ENCODE measurements at regions not wholly inside any gene's neighbourhood (a gene's known extent, or its start where the extent isn't known, plus 50 kb on each side); places are given as distances from the start of the nearest gene placed in this dataset.

DNA sequence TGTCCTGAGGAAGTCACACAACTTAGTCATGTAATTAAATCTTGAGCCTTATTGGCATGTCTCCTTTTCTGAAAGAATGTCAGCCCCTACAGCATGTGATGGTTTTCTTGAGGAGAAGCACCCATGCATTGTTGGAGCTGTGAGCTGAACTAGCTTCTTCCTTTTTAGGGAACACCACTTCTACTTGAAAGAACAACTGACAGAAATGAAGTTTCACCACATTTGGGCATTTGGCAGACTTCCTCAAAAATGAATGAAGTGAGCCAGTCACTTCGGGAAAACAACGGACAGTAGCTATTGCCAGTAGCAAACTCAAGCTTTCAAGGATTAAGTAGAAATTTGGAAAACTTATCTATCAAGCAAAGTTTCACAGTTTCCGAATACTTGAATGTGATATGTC is 1351.3 kb downstream of the EFNB2 start:
- no peaks in the 10 kb centered on the region for H3K36me3 ChIP-seq (ENCODE audit: insufficient read depth, low read length)
- no peaks in the 10 kb centered on the region for H3K9me3 ChIP-seq (ENCODE audit: low read depth, low read length)
- no peak overlapping the region for H3K9ac ChIP-seq (ENCODE audit: insufficient read length)
- H3K27ac ChIP-seq, result no peak overlapping the region
- DNase-seq (ENCODE audit: low read depth, low spot score), result no peak
- TF ChIP-seq POLR2AphosphoS5 (IDR thresholded peaks at IDR 0.05; ENCODE audit: borderline replicate concordance, low read depth, low read length) (no peak), FOXP2 (optimal IDR thresholded peaks at IDR 0.05; ENCODE audit: control extremely low read depth, extremely low read length, insufficient read depth) (no peak), EZH2 (IDR thresholded peaks at IDR 0.05) (no peak)
- H3K4me3 ChIP-seq, result no peak overlapping the region

DNA sequence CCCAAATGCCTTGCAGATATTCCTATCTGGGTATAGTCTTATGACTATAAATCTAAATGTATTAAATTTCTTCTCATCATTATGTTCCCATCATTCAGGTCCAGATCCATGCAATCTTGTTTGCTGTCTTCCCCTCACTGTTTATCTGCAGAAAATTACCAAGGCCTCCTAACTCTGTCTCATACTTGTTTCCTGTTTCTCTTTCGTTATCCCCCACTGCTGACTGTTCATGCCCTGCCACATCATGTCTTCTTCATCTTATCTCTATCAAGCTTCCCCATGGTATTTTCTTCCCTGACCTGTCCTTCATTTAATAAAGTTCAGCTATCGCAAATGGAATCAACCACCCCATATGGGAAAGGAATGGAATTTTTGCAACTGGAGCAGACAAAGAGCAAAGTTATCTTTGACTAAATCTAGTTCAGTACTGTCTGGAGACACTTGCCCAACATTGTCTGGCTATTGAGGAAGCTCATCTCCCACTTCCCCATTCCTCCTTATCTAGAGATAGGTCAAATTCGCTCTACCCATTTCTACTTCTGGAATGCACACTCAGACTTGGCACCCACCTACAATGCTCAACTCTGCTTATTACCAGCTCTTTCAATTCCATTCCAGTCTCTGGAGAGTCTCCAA is 1358.1 kb downstream of the EFNB2 start:
- no peak overlapping the region for H3K4me3 ChIP-seq
- no peak overlapping the region for H3K9ac ChIP-seq (ENCODE audit: insufficient read length)
- H3K9me3 ChIP-seq (ENCODE audit: low read depth, low read length), result no peaks in the 10 kb centered on the region
- TF ChIP-seq FOXP2 (optimal IDR thresholded peaks at IDR 0.05; ENCODE audit: control extremely low read depth, extremely low read length, insufficient read depth) (no peak), EZH2 (IDR thresholded peaks at IDR 0.05) (no peak), POLR2AphosphoS5 (IDR thresholded peaks at IDR 0.05; ENCODE audit: borderline replicate concordance, low read depth, low read length) (no peak)
- no peak for DNase-seq (ENCODE audit: low read depth, low spot score)
- no peak overlapping the region for H3K27ac ChIP-seq
- H3K36me3 ChIP-seq (ENCODE audit: insufficient read depth, low read length), result no peaks in the 10 kb centered on the region

DNA sequence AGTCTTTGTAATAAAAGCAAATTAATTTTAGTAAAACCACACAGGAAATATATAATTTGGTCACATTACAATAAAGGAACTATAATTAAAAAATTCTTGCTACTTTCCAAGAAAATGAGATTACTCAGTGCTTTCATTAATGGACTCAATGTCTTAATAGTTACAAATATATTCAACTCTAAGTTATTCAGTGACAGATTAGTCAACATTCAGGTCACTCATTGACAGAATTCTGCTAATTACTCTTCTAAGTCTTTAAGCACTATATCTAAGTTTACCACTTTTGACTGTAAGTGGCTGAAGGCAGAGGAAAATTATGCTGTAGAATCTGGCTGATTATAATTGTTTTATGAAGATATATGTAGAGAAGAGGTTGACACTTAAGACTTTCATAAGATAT is 1365.0 kb downstream of the EFNB2 start:
- DNase-seq (ENCODE audit: low read depth, low spot score), result no peak
- TF ChIP-seq FOXP2 (optimal IDR thresholded peaks at IDR 0.05; ENCODE audit: control extremely low read depth, extremely low read length, insufficient read depth), result no peak
- H3K4me3 ChIP-seq, result no peak overlapping the region
- H3K36me3 ChIP-seq (ENCODE audit: insufficient read depth, low read length), result no peaks in the 10 kb centered on the region
- H3K27ac ChIP-seq, result no peak overlapping the region
- no peaks in the 10 kb centered on the region for H3K9me3 ChIP-seq (ENCODE audit: low read depth, low read length)
- H3K9ac ChIP-seq (ENCODE audit: insufficient read length), result no peak overlapping the region

DNA sequence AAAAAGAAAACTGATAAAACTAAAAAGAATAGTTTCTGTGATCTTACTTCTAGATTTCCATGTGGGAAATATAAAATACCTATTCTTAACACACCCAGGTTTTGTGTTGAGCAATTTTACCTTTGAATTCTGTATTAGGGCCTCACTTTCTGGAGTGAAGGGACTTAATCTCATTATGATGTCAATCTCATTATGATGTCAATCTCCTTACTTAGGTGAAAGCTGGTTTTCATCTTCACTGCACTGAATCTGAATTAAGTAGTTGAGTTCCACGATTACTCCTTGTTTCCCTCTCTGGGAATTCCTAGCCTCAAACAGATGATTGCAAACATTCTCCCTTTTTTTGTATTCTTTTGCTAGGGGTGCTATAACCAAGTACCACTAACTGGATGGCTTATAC is 1367.2 kb downstream of the EFNB2 start:
- no peak overlapping the region for H3K4me3 ChIP-seq
- no peak for DNase-seq (ENCODE audit: low read depth, low spot score)
- H3K9ac ChIP-seq (ENCODE audit: insufficient read length), result no peak overlapping the region
- no peaks in the 10 kb centered on the region for H3K36me3 ChIP-seq (ENCODE audit: insufficient read depth, low read length)
- no peak for TF ChIP-seq FOXP2 (optimal IDR thresholded peaks at IDR 0.05; ENCODE audit: control extremely low read depth, extremely low read length, insufficient read depth)
- TF ChIP-seq EZH2 (IDR thresholded peaks at IDR 0.05), result no peak
- no peak for TF ChIP-seq POLR2AphosphoS5 (IDR thresholded peaks at IDR 0.05; ENCODE audit: borderline replicate concordance, low read depth, low read length)
- no peaks in the 10 kb centered on the region for H3K9me3 ChIP-seq (ENCODE audit: low read depth, low read length)
- H3K27ac ChIP-seq, result no peak overlapping the region

DNA sequence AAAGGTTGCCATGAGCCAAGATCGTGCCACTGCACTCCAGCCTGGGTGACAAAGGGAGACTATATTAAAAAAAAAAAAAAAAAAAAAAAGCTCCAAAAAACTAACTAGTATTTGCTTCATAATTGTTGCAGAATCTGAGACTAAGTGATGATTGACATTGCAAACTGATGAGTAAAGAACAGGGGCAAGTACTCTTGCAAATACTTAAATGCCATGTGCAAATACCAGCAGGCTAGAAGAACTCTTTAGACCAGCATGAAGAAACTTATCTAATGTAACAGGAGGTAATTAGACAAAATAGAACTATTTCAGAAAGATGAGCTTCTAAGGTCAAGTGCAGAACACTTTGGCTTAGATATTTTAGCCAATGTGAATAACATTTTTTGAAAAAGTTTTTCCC is 1368.1 kb downstream of the EFNB2 start:
- H3K9me3 ChIP-seq (ENCODE audit: low read depth, low read length), result no peaks in the 10 kb centered on the region
- no peaks in the 10 kb centered on the region for H3K36me3 ChIP-seq (ENCODE audit: insufficient read depth, low read length)
- H3K9ac ChIP-seq (ENCODE audit: insufficient read length), result no peak overlapping the region
- no peak for DNase-seq (ENCODE audit: low read depth, low spot score)
- no peak for TF ChIP-seq EZH2 (IDR thresholded peaks at IDR 0.05)
- no peak for TF ChIP-seq POLR2AphosphoS5 (IDR thresholded peaks at IDR 0.05; ENCODE audit: borderline replicate concordance, low read depth, low read length)
- TF ChIP-seq FOXP2 (optimal IDR thresholded peaks at IDR 0.05; ENCODE audit: control extremely low read depth, extremely low read length, insufficient read depth), result no peak
- H3K4me3 ChIP-seq, result no peak overlapping the region
- H3K27ac ChIP-seq, result no peak overlapping the region

DNA sequence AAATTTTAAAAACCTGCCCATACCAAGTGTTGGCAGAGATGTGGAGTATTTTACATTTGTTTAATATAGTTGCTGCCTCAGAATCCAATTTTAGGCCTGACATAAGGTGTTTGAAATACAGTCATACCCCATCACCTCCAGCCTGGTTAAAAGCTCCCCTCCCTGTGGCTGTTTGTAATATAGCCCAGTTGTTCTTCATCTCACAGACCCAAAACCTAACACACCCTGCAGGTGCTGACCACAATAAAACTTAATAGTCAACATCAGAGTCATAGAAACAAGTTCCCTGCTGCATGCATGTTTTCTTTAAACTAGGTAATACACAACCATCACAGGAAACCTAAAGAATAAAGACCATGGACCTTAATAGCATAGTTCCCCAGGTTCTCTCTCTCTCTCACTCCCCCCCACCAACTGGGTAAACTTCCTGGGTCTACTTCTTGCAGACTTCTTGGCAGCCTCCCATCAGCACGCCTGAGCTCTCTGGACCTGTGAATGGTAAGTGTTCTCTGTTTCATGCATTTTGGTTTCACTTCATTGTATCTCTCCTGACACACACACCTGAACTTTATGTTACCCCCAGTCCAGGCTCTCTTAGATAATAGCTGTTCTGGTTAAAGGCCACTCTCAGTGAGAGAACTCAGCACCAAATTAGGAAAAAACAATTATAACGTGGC is 1369.9 kb downstream of the EFNB2 start:
- no peaks in the 10 kb centered on the region for H3K36me3 ChIP-seq (ENCODE audit: insufficient read depth, low read length)
- DNase-seq (ENCODE audit: low read depth, low spot score), result no peak
- H3K27ac ChIP-seq, result no peak overlapping the region
- H3K9ac ChIP-seq (ENCODE audit: insufficient read length), result no peak overlapping the region
- no peak overlapping the region for H3K4me3 ChIP-seq
- TF ChIP-seq EZH2 (IDR thresholded peaks at IDR 0.05) (no peak), POLR2AphosphoS5 (IDR thresholded peaks at IDR 0.05; ENCODE audit: borderline replicate concordance, low read depth, low read length) (no peak), FOXP2 (optimal IDR thresholded peaks at IDR 0.05; ENCODE audit: control extremely low read depth, extremely low read length, insufficient read depth) (no peak)
- H3K9me3 ChIP-seq (ENCODE audit: low read depth, low read length), result no peaks in the 10 kb centered on the region

DNA sequence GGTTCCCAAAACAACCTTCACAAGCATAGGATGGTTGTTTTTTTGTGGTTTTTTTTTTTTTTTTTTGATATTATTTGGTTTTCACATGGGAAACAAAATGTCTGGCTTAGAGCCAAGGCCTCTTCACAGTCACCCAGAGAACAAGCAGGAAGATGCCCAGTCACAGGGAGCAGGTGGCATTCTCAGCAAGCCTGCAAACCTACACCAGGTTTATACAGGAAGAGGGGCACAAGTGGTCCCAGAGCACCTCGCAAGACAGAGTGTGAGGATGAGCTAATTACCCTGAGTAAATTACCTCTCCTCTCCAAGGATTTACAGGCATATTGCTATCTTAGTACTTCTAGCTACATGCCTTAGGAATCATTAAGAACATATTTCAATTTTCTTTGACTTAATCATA is 1375.6 kb downstream of the EFNB2 start:
- Histone ChIP-seq H3K27ac (no peak overlapping the region), H3K9ac (ENCODE audit: insufficient read length) (no peak overlapping the region), H3K4me3 (no peak overlapping the region), H3K36me3 (ENCODE audit: insufficient read depth, low read length) (no peaks in the 10 kb centered on the region), H3K9me3 (ENCODE audit: low read depth, low read length) (no peaks in the 10 kb centered on the region)
- DNase-seq (ENCODE audit: low read depth, low spot score), result no peak
- no peak for TF ChIP-seq EZH2 (IDR thresholded peaks at IDR 0.05)
- no peak for TF ChIP-seq POLR2AphosphoS5 (IDR thresholded peaks at IDR 0.05; ENCODE audit: borderline replicate concordance, low read depth, low read length)
- no peak for TF ChIP-seq FOXP2 (optimal IDR thresholded peaks at IDR 0.05; ENCODE audit: control extremely low read depth, extremely low read length, insufficient read depth)

DNA sequence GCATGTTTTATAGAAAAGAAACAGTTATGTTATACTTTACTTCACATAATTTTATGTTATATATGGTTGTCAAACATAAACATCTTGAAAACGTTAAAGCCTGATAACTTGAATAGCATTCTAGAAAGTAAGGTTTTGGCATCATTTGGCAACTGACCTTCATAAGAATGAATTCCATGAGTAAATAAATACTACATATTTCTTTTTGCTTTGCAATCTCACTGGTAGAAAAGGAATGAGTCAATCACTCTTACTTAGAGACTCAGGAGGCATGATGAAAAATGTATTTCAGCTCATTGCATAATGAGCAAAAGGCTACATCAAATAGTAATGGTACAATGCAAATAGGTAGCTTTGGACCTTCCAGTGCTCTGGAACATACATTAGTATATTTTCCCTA is 1381.9 kb downstream of the EFNB2 start:
- H3K9me3 ChIP-seq (ENCODE audit: low read depth, low read length), result no peaks in the 10 kb centered on the region
- H3K36me3 ChIP-seq (ENCODE audit: insufficient read depth, low read length), result no peaks in the 10 kb centered on the region
- DNase-seq (ENCODE audit: low read depth, low spot score), result no peak
- no peak for TF ChIP-seq FOXP2 (optimal IDR thresholded peaks at IDR 0.05; ENCODE audit: control extremely low read depth, extremely low read length, insufficient read depth)
- no peak for TF ChIP-seq POLR2AphosphoS5 (IDR thresholded peaks at IDR 0.05; ENCODE audit: borderline replicate concordance, low read depth, low read length)
- no peak for TF ChIP-seq EZH2 (IDR thresholded peaks at IDR 0.05)
- no peak overlapping the region for H3K27ac ChIP-seq
- no peak overlapping the region for H3K4me3 ChIP-seq
- H3K9ac ChIP-seq (ENCODE audit: insufficient read length), result no peak overlapping the region

DNA sequence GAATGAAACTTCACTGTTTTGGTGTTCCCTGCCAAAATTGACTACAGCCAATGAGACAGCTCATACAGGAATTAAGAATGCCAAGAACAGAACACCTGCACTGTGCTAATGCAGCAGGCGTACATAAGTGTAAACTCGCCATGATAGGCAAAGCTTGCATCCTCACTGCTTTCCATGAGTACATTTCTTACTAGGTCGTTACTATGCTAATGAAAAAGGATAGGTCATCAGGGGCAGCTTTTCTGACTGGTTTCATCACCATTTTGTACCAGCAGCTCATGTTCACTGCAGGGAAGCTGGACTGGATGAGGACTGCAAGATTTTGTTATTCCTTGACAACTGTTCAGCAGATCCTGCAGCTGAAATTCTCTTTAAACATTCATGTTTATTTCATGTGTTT is 1383.8 kb downstream of the EFNB2 start:
- no peak for DNase-seq (ENCODE audit: low read depth, low spot score)
- Histone ChIP-seq H3K9me3 (ENCODE audit: low read depth, low read length) (no peaks in the 10 kb centered on the region), H3K9ac (ENCODE audit: insufficient read length) (no peak overlapping the region), H3K4me3 (no peak overlapping the region), H3K36me3 (ENCODE audit: insufficient read depth, low read length) (no peaks in the 10 kb centered on the region), H3K27ac (no peak overlapping the region)
- TF ChIP-seq EZH2 (IDR thresholded peaks at IDR 0.05) (no peak), FOXP2 (optimal IDR thresholded peaks at IDR 0.05; ENCODE audit: control extremely low read depth, extremely low read length, insufficient read depth) (no peak), POLR2AphosphoS5 (IDR thresholded peaks at IDR 0.05; ENCODE audit: borderline replicate concordance, low read depth, low read length) (no peak)

Data from SK-N-MC (cell line).